ENCODE measurements at regions not wholly inside any gene's neighbourhood (a gene's known extent, or its start where the extent isn't known, plus 50 kb on each side); places are given as distances from the start of the nearest gene placed in this dataset.

DNA sequence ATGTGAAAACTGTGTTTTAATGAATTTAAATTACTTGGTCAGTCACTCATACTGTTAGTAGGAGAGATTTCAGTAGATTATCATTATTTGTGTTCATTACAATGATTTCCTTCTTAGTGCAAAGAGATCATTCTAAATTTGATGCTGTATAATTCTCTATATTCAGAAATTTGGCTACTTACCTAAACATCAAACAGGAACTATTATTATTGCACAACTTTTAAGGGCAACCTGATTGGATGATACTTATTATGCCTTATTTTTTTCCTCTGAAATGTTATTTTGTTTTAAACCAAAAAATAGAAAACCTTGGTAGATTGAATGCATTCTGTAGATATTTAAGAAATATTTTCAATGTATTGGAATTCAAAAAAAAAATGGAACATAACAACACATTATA, 436.4 kb upstream of the PCDH15 start:
- intact Hi-C loops (cut with DNase I; ENCODE audit: low total_unique reads), result no loop called here
- DNase-seq, result no peak
- Histone ChIP-seq H3K4me3 (no peak overlapping the region), H3K27ac (no peak overlapping the region), H3K27me3 (no peaks in the 10 kb centered on the region), H3K4me1 (no peaks in the 10 kb centered on the region), H3K9me3 (no peaks in the 10 kb centered on the region), H3K36me3 (no peaks in the 10 kb centered on the region)
- TF ChIP-seq, protein P1, sequence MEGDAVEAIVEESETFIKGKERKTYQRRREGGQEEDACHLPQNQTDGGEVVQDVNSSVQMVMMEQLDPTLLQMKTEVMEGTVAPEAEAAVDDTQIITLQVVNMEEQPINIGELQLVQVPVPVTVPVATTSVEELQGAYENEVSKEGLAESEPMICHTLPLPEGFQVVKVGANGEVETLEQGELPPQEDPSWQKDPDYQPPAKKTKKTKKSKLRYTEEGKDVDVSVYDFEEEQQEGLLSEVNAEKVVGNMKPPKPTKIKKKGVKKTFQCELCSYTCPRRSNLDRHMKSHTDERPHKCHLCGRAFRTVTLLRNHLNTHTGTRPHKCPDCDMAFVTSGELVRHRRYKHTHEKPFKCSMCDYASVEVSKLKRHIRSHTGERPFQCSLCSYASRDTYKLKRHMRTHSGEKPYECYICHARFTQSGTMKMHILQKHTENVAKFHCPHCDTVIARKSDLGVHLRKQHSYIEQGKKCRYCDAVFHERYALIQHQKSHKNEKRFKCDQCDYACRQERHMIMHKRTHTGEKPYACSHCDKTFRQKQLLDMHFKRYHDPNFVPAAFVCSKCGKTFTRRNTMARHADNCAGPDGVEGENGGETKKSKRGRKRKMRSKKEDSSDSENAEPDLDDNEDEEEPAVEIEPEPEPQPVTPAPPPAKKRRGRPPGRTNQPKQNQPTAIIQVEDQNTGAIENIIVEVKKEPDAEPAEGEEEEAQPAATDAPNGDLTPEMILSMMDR (IDR thresholded peaks at IDR 0.05), result no peak
- TF ChIP-seq POLR2A (IDR thresholded peaks at IDR 0.05) (no peak), EP300 (IDR thresholded peaks at IDR 0.05; ENCODE audit: low read depth) (no peak), POLR2AphosphoS5 (IDR thresholded peaks at IDR 0.05) (no peak)
- in situ Hi-C loops (cut with MboI; ENCODE audit: low pct_ligation_motif_present in 1 of 4, low pct_unique_long_range_greater_than_20kb in 1 of 4, low sequenced_read_pairs in 3 of 4), result no loop called here

DNA sequence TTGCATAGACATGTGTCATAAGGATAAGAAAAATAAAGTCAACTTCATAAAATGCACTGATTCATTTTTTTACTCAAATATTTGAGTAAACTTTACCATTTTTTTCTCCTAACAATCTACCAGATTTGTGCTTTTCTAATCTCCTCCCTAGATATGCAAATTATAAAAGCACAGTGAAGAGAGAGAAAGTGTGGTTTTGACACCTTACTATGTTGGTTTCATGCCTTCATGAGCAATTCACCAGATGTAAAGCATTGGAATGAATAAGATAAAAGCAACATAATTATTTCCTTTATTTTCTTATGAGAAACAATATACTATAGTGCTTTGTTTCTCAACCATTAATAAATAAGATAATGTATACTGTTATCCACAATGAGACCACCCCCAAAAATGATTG, 432.5 kb upstream of the PCDH15 start:
- intact Hi-C loops (cut with DNase I; ENCODE audit: low total_unique reads), result no loop called here
- no peak overlapping the region for H3K27ac ChIP-seq
- no peak for TF ChIP-seq POLR2A (IDR thresholded peaks at IDR 0.05)
- TF ChIP-seq, protein P1 (IDR thresholded peaks at IDR 0.05), result no peak
- no peak for TF ChIP-seq EP300 (IDR thresholded peaks at IDR 0.05; ENCODE audit: low read depth)
- no peak for TF ChIP-seq POLR2AphosphoS5 (IDR thresholded peaks at IDR 0.05)
- H3K36me3 ChIP-seq, result no peaks in the 10 kb centered on the region
- no peaks in the 10 kb centered on the region for H3K4me1 ChIP-seq
- in situ Hi-C loops (cut with MboI; ENCODE audit: low pct_ligation_motif_present in 1 of 4, low pct_unique_long_range_greater_than_20kb in 1 of 4, low sequenced_read_pairs in 3 of 4), result no loop called here
- H3K27me3 ChIP-seq, result no peaks in the 10 kb centered on the region
- no peaks in the 10 kb centered on the region for H3K9me3 ChIP-seq
- peak overlapping the region in 2 of 4 donors; percentile 1 to 9 for H3K4me3 ChIP-seq
- no peak for DNase-seq

DNA sequence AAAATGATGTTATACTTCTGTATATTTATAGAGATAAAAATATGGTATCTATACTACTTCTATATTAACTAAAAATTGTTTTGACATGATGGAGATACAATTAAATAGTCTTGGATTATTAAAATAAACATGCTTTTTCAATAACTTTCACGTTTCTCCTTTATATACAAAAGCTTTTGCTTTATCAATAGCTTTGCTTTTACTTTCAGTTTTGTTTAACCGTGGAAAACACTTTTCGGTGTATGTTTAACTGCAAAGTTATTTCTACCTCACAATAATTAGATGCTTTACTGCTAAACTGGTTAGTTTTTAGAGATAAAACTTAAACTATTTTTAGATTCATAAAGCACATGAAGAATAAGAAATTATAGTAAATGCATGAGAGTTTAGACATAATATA, 432.1 kb upstream of the PCDH15 start:
- H3K4me3 ChIP-seq, result peak overlapping the region in 2 of 4 donors; percentile 1 to 9
- no peaks in the 10 kb centered on the region for H3K36me3 ChIP-seq
- in situ Hi-C loops (cut with MboI; ENCODE audit: low pct_ligation_motif_present in 1 of 4, low pct_unique_long_range_greater_than_20kb in 1 of 4, low sequenced_read_pairs in 3 of 4), result no loop called here
- DNase-seq, result no peak
- H3K27me3 ChIP-seq, result no peaks in the 10 kb centered on the region
- H3K9me3 ChIP-seq, result no peaks in the 10 kb centered on the region
- WGBS, 2 donors (ENCODE audit: low coverage in 1 of 2), result 38 to 46% methylated on average over 3 of the region's 3 CpGs
- H3K27ac ChIP-seq, result no peak overlapping the region
- no peak for TF ChIP-seq POLR2AphosphoS5 (IDR thresholded peaks at IDR 0.05)
- TF ChIP-seq, protein P1 (IDR thresholded peaks at IDR 0.05), result no peak
- H3K4me1 ChIP-seq, result no peaks in the 10 kb centered on the region
- intact Hi-C loops (cut with DNase I; ENCODE audit: low total_unique reads), result no loop called here

DNA sequence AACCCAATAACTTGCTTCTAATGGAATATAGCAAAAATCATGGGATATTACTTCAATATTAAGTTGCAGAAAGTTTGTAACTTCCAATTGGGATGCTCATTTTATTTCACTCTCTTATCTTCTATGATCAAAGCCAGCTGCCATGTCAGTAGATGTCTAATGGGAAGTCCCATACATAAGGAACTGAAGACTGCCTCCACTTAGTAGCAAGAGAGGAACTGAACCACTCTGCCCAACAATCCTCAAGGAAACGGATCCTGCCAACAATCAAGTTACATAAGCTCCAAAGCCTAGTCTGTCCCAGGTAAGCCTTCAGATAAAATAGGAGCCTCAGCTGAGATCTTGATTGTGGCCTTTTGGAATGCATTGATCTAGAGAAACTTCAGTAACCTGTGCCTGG, 431.5 kb upstream of the PCDH15 start:
- Histone ChIP-seq H3K27ac (no peak overlapping the region), H3K9me3 (no peaks in the 10 kb centered on the region), H3K4me1 (no peaks in the 10 kb centered on the region), H3K4me3 (no peak overlapping the region), H3K27me3 (no peaks in the 10 kb centered on the region), H3K36me3 (no peaks in the 10 kb centered on the region)
- DNase-seq, result no peak
- WGBS, 2 donors (ENCODE audit: low coverage in 1 of 2), result 48% methylated on average over 1 of the region's 1 CpG; no CpG with 5 or more reads in 1 of the 2 donors
- in situ Hi-C loops (cut with MboI; ENCODE audit: low pct_ligation_motif_present in 1 of 4, low pct_unique_long_range_greater_than_20kb in 1 of 4, low sequenced_read_pairs in 3 of 4) (no loop called here), intact Hi-C loops (cut with DNase I; ENCODE audit: low total_unique reads) (no loop called here)
- TF ChIP-seq, protein P1 (IDR thresholded peaks at IDR 0.05), result no peak
- no peak for TF ChIP-seq POLR2A (IDR thresholded peaks at IDR 0.05)
- no peak for TF ChIP-seq EP300 (IDR thresholded peaks at IDR 0.05; ENCODE audit: low read depth)
- no peak for TF ChIP-seq POLR2AphosphoS5 (IDR thresholded peaks at IDR 0.05)
